Colon (tissue), 2 donors: ENCODE measurements at regions not wholly inside any gene's neighbourhood (a gene's known extent, or its start where the extent isn't known, plus 50 kb on each side); places are given as distances from the start of the nearest gene placed in this dataset.
"Not testable (repeated sequence)": the region's sequence is repeated elsewhere in the genome, so short reads cannot be mapped to it uniquely, and the experiment has no call there.

Experiments used
- FAIRE-seq: peaks from 2 replicates; lab custom pipeline; 2012; peaks lifted over from hg19 to GRCh38; lab: Jason Lieb, UNC
- donor health status: control.
- donor health status: control.

GRCh38 chr12:73984552-73984951 lies 553.1 kb upstream of the ATXN7L3B start:
- no peak for FAIRE-seq

GRCh38 chr12:73991138-73991537 lies 546.5 kb upstream of the ATXN7L3B start:
- FAIRE-seq: no peak

GRCh38 chr12:73998894-73999293 lies 538.7 kb upstream of the ATXN7L3B start:
- FAIRE-seq: no peak

- FAIRE-seq: no peak
Observed at GRCh38 chr12:74015118-74015517, 522.5 kb upstream of the ATXN7L3B start.

GRCh38 chr12:74016324-74016723 lies 521.3 kb upstream of the ATXN7L3B start:
- FAIRE-seq: not testable (repeated sequence)

GRCh38 chr12:74018849-74019248 lies 518.8 kb upstream of the ATXN7L3B start:
- FAIRE-seq: no peak

- no peak for FAIRE-seq
Observed at GRCh38 chr12:74021937-74022336, 515.7 kb upstream of the ATXN7L3B start.

- no peak for FAIRE-seq
Observed at GRCh38 chr12:74031045-74031444, 506.6 kb upstream of the ATXN7L3B start.

GRCh38 chr12:74033531-74033930 lies 504.1 kb upstream of the ATXN7L3B start:
- no peak for FAIRE-seq

GRCh38 chr12:74039138-74039537 lies 498.5 kb upstream of the ATXN7L3B start:
- FAIRE-seq: not testable (repeated sequence)

- FAIRE-seq: no peak
Observed at GRCh38 chr12:74043343-74043742, 494.3 kb upstream of the ATXN7L3B start.

GRCh38 chr12:74049348-74049747 lies 488.3 kb upstream of the ATXN7L3B start:
- FAIRE-seq: no peak

- FAIRE-seq: no peak
Observed at GRCh38 chr12:74051848-74052247, 485.8 kb upstream of the ATXN7L3B start.

- no peak for FAIRE-seq
Observed at GRCh38 chr12:74066476-74066875, 471.2 kb upstream of the ATXN7L3B start.

- no peak for FAIRE-seq
Observed at GRCh38 chr12:74071182-74071581, 466.5 kb upstream of the ATXN7L3B start.

GRCh38 chr12:74076918-74077317 lies 460.7 kb upstream of the ATXN7L3B start:
- FAIRE-seq: no peak

- FAIRE-seq: no peak
Observed at GRCh38 chr12:74105434-74105833, 432.2 kb upstream of the ATXN7L3B start.

GRCh38 chr12:74108729-74109128 lies 428.9 kb upstream of the ATXN7L3B start:
- no peak for FAIRE-seq

- no peak for FAIRE-seq
Observed at GRCh38 chr12:74111688-74112360, 425.8 kb upstream of the ATXN7L3B start.

GRCh38 chr12:74119811-74120362 lies 417.7 kb upstream of the ATXN7L3B start:
- no peak for FAIRE-seq

GRCh38 chr12:74120644-74121043 lies 417.0 kb upstream of the ATXN7L3B start:
- FAIRE-seq: no peak

GRCh38 chr12:74129702-74130101 lies 407.9 kb upstream of the ATXN7L3B start:
- no peak for FAIRE-seq

- FAIRE-seq: no peak
Observed at GRCh38 chr12:74144396-74144795, 393.2 kb upstream of the ATXN7L3B start.

GRCh38 chr12:74145328-74145727 lies 392.3 kb upstream of the ATXN7L3B start:
- no peak for FAIRE-seq
